ENCODE measurements at regions not wholly inside any gene's neighbourhood (a gene's known extent, or its start where the extent isn't known, plus 50 kb on each side); places are given as distances from the start of the nearest gene placed in this dataset.

DNA sequence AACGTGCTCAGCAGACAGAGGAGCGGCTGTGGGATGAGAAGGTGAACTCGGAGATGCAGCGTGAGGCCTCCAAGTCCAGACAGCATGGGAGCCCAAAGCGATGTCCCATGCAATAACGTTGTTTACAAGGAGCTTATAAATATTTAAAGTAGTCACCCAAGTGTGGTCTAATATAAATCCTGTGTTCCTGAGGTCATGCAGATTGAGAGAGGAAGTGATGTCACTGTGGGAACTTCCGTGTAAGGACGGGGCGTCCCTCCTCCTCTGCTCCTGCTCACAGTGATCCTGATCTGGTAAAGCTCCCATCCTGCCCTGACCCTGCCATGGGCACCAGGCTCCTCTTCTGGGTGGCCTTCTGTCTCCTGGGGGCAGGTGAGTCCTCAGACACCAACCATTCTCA lies 94.7 kb upstream of the PRSS58 start:
- TF ChIP-seq, protein P1, sequence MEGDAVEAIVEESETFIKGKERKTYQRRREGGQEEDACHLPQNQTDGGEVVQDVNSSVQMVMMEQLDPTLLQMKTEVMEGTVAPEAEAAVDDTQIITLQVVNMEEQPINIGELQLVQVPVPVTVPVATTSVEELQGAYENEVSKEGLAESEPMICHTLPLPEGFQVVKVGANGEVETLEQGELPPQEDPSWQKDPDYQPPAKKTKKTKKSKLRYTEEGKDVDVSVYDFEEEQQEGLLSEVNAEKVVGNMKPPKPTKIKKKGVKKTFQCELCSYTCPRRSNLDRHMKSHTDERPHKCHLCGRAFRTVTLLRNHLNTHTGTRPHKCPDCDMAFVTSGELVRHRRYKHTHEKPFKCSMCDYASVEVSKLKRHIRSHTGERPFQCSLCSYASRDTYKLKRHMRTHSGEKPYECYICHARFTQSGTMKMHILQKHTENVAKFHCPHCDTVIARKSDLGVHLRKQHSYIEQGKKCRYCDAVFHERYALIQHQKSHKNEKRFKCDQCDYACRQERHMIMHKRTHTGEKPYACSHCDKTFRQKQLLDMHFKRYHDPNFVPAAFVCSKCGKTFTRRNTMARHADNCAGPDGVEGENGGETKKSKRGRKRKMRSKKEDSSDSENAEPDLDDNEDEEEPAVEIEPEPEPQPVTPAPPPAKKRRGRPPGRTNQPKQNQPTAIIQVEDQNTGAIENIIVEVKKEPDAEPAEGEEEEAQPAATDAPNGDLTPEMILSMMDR (conservative IDR thresholded peaks at IDR 0.05 in 1 of 2, IDR thresholded peaks at IDR 0.05 in 1 of 2; ENCODE audit: low read depth in 1 of 2, low read length in 2 of 2): no peak
- TF ChIP-seq EZH2 (IDR thresholded peaks at IDR 0.05; ENCODE audit: low read length, missing control alignments): no peak
